HCT116 (cell line): ENCODE measurements at regions not wholly inside any gene's neighbourhood (a gene's known extent, or its start where the extent isn't known, plus 50 kb on each side); places are given as distances from the start of the nearest gene placed in this dataset.

ENCODE experiments used
- ATAC-seq: fragments of 200-7000 bp; cut with Tn5 transposase; 2 replicates; pipeline ENCODE4 v1.9.1; 2020; ENCODE audit warnings: mild to moderate bottlenecking, moderate library complexity
- BruUV-seq: library from RNA; stranded (reverse); fragments of 400-500 nt; replicated peaks from 2 replicates; lab custom pipeline; 2021; lab: Mats Ljungman, UMichigan
- CTCF ChIA-PET: fragments of 300-600 bp; sonication (Branson Sonifier 250); formaldehyde crosslinking; loops from one replicate; lab custom pipeline; 2021; ENCODE audit warnings: antibody characterized with exemption; lab: Charles Lee
- POLR2A ChIA-PET: fragments of 300-600, 350-600 bp; sonication (Branson Sonifier 250); formaldehyde crosslinking; loops from one replicate; lab custom pipeline; 2021; ENCODE audit warnings: antibody characterized with exemption; lab: Charles Lee
- RAD21 ChIA-PET, 2 experiments: fragments of 300-600 bp; sonication (Branson Sonifier 250); formaldehyde crosslinking; loops; one replicate each; lab custom pipeline; 2023; ENCODE audit warnings: low total read pairs in 2 of 2; ENCODE audit not compliant: uncharacterized antibody in 2 of 2, unreplicated experiment in 2 of 2, low non-redundant PET in 1 of 2; lab: Charles Lee
- DNase-seq: peaks from one replicate; pipeline ENCODE4 v3.0.0-alpha.2; 2010; ENCODE audit warnings: low read depth, low spot score
- H2AFZ ChIP-seq: fragments of 200-600 bp; shearing (Covaris generic), sonication (generic); 2 replicates; pipeline ENCODE4 v1.6.1; 2017; ENCODE audit warnings: low read depth, mixed run types, mixed read lengths, antibody characterized with exemption, low read length; ENCODE audit not compliant: poor library complexity, severe bottlenecking
- H3K27ac ChIP-seq: 2 replicates; pipeline ENCODE4 v1.5.1; 2012; ENCODE audit warnings: low read depth, low read length
- H3K27me3 ChIP-seq: fragments of 200-600 bp; sonication (generic); 2 replicates; pipeline ENCODE4 v1.6.1; 2016; ENCODE audit warnings: mixed run types, low read length, mixed read lengths; ENCODE audit not compliant: insufficient read depth
- H3K36me3 ChIP-seq, 2 experiments: fragments of 200-500 bp in 1 of 2; fragments of 200-600 bp in 1 of 2; sonication (Bioruptor generic) in 1 of 2; sonication (generic) in 1 of 2; 2 replicates each; pipeline versions ENCODE4 v1.5.1 to v1.6.1; 2014 to 2016; ENCODE audit warnings: low read length in 2 of 2, inconsistent platforms in 1 of 2, mixed read lengths in 1 of 2, mixed run types in 1 of 2; ENCODE audit not compliant: insufficient read depth in 2 of 2, control insufficient read depth in 1 of 2
- H3K4me1 ChIP-seq, 2 experiments: fragments of 200-600 bp in 1 of 2; sonication (generic) in 1 of 2; 2 replicates each; pipeline versions ENCODE4 v1.5.1 to v1.6.1; 2012 to 2017; ENCODE audit warnings: low read length in 2 of 2, inconsistent platforms in 1 of 2, mild to moderate bottlenecking in 1 of 2, mixed read lengths in 1 of 2, mixed run types in 1 of 2, moderate library complexity in 1 of 2; ENCODE audit not compliant: insufficient read depth in 2 of 2, control insufficient read depth in 1 of 2
- H3K4me2 ChIP-seq: fragments of 200-600 bp; sonication (generic); 2 replicates; pipeline ENCODE4 v1.6.1; 2017; ENCODE audit warnings: mixed run types, low read length, mixed read lengths
- H3K4me3 ChIP-seq, 2 experiments: fragments of 200-600 bp in 1 of 2; sonication (generic) in 1 of 2; replicated peaks in 1 of 2; 2 replicates each; pipeline ENCODE4 v1.5.1; 2011 to 2016; ENCODE audit warnings: low read length in 2 of 2, control low read depth in 1 of 2, low read depth in 1 of 2, mild to moderate bottlenecking in 1 of 2, mixed read lengths in 1 of 2, mixed run types in 1 of 2
- H3K79me2 ChIP-seq: fragments of 200-600 bp; sonication (generic); 2 replicates; pipeline ENCODE4 v1.6.1; 2017; ENCODE audit warnings: mild to moderate bottlenecking, mixed run types, low read length, moderate library complexity, mixed read lengths; ENCODE audit not compliant: insufficient read depth
- H3K9ac ChIP-seq: fragments of 200-600 bp; sonication (generic); 2 replicates; pipeline ENCODE4 v1.6.1; 2016; ENCODE audit warnings: low read length, mixed read lengths
- H3K9me2 ChIP-seq: fragments of 200-600 bp; sonication (generic), shearing (Covaris generic); 2 replicates; pipeline ENCODE4 v1.6.1; 2017; ENCODE audit warnings: mixed run types, mild to moderate bottlenecking, moderate library complexity; ENCODE audit not compliant: insufficient read depth
- H3K9me3 ChIP-seq, 2 experiments: fragments of 200-500 bp in 1 of 2; fragments of 200-600 bp in 1 of 2; sonication (Bioruptor generic) in 1 of 2; sonication (generic) in 1 of 2; 2 replicates each; pipeline ENCODE4 v1.6.1; 2014 to 2017; ENCODE audit warnings: low read length in 2 of 2, mixed read lengths in 2 of 2, inconsistent platforms in 1 of 2, low read depth in 1 of 2, mild to moderate bottlenecking in 1 of 2, mixed run types in 1 of 2, moderate library complexity in 1 of 2; ENCODE audit not compliant: control insufficient read depth in 1 of 2, insufficient read depth in 1 of 2
- H4K20me1 ChIP-seq: fragments of 200-600 bp; sonication (generic), shearing (Covaris generic); 2 replicates; pipeline ENCODE4 v1.6.1; 2017; ENCODE audit warnings: mixed run types, mild to moderate bottlenecking, moderate library complexity; ENCODE audit not compliant: insufficient read depth
- EZH2 ChIP-seq: fragments of 200-600 bp; sonication (generic); IDR thresholded peaks from 2 replicates; pipeline ENCODE4 v1.6.1; 2017; ENCODE audit warnings: antibody characterized with exemption, mixed run types
- POLR2A ChIP-seq: IDR thresholded peaks from 2 replicates; pipeline ENCODE4 v1.7.0; 2011; ENCODE audit warnings: borderline replicate concordance; ENCODE audit not compliant: insufficient read depth, insufficient read length; ENCODE audit errors: extremely low read depth
- SRF ChIP-seq: IDR thresholded peaks from 2 replicates; pipeline ENCODE4 v1.6.1; 2012; ENCODE audit warnings: low read depth
- TCF7L2 ChIP-seq: IDR thresholded peaks from 2 replicates; pipeline ENCODE4 v1.7.0; 2011; ENCODE audit warnings: borderline replicate concordance, inconsistent platforms; ENCODE audit not compliant: insufficient read depth, insufficient read length; ENCODE audit errors: extremely low read depth
- intact Hi-C: fragments of 100-400 bp; cut with micrococcal nuclease; formaldehyde crosslinking; loops from 2 replicates; pipeline ENCODE4 v1.10.0; 2022
- TF ChIP-seq, protein P1 (sequence below): IDR thresholded peaks from 2 replicates; pipeline ENCODE4 v1.6.1; 2011; ENCODE audit warnings: mild to moderate bottlenecking, low read length, moderate library complexity; ENCODE audit not compliant: insufficient replicate concordance; ENCODE audit errors: extremely low read depth
- TF ChIP-seq, protein P2 (sequence below): IDR thresholded peaks from 2 replicates; pipeline ENCODE4 v1.6.1; 2012; ENCODE audit warnings: low read depth

DNA sequence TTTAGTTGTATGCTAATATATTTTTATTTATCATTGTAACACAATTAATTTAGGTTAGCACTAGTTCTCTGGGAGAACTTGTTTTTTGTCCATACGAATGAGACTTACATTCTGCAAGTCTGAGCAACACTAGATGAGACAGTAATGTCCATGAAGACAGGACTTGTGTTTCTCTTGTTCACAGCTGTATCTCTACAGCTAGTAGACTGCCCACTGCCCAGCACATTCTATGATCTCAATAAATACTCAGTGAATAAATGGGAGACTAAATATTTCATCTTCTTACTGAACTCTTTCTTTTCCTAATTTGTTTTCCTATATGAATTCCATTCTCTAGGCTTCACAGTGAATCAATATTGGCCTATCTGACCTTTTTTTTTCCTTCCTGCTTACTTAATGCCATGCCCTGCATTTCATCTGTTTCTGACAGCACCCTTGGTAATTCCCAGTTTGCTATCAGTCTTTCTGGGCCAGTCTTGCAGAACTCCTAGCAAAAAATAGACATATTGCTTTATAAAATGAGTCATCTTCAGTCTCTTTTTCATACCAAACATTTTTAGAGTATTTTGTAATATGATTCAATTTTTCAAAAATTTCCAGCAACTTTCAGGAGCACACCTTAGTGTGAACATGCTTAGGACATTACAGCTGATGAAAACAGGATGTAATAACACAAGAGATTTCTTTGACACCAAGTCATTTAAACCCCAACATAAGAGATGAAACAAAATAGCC lies 185.5 kb upstream of the ATP2B1 start:
- ChIA-PET POLR2A (interaction anchor here (0.5 kb wide), 1 partner anchor 86 kb away, joined by 3 read pairs; no protein-coding TSS in a partner anchor), CTCF (no interaction called here), RAD21 (no interaction called here)
- H3K4me2 ChIP-seq, result no peak overlapping the region
- H3K9me2 ChIP-seq, result 0 out of 2 replicates have a peak, but pooled peaks cover 6% of the 10 kb centered on the region
- H2AFZ ChIP-seq, result no peak overlapping the region
- intact Hi-C loops, result no loop called here
- no peaks in the 10 kb centered on the region for H3K79me2 ChIP-seq
- H3K9ac ChIP-seq, result no peak overlapping the region
- no peak overlapping the region for H3K27ac ChIP-seq
- H3K4me1 ChIP-seq, result peaks cover 0 to 7% of the 10 kb centered on the region in 2 experiments; a peak in 1 of 4 replicates
- no peaks in the 10 kb centered on the region for H3K9me3 ChIP-seq
- BruUV-seq, result no TSS peak
- no peaks in the 10 kb centered on the region for H3K27me3 ChIP-seq
- H3K36me3 ChIP-seq, result no peaks in the 10 kb centered on the region
- H3K4me3 ChIP-seq, result no peak overlapping the region
- TF ChIP-seq, protein P1, sequence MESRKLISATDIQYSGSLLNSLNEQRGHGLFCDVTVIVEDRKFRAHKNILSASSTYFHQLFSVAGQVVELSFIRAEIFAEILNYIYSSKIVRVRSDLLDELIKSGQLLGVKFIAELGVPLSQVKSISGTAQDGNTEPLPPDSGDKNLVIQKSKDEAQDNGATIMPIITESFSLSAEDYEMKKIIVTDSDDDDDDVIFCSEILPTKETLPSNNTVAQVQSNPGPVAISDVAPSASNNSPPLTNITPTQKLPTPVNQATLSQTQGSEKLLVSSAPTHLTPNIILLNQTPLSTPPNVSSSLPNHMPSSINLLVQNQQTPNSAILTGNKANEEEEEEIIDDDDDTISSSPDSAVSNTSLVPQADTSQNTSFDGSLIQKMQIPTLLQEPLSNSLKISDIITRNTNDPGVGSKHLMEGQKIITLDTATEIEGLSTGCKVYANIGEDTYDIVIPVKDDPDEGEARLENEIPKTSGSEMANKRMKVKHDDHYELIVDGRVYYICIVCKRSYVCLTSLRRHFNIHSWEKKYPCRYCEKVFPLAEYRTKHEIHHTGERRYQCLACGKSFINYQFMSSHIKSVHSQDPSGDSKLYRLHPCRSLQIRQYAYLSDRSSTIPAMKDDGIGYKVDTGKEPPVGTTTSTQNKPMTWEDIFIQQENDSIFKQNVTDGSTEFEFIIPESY, result no peak
- no peak for TF ChIP-seq EZH2
- TF ChIP-seq POLR2A, result no peak
- TF ChIP-seq, protein P2, sequence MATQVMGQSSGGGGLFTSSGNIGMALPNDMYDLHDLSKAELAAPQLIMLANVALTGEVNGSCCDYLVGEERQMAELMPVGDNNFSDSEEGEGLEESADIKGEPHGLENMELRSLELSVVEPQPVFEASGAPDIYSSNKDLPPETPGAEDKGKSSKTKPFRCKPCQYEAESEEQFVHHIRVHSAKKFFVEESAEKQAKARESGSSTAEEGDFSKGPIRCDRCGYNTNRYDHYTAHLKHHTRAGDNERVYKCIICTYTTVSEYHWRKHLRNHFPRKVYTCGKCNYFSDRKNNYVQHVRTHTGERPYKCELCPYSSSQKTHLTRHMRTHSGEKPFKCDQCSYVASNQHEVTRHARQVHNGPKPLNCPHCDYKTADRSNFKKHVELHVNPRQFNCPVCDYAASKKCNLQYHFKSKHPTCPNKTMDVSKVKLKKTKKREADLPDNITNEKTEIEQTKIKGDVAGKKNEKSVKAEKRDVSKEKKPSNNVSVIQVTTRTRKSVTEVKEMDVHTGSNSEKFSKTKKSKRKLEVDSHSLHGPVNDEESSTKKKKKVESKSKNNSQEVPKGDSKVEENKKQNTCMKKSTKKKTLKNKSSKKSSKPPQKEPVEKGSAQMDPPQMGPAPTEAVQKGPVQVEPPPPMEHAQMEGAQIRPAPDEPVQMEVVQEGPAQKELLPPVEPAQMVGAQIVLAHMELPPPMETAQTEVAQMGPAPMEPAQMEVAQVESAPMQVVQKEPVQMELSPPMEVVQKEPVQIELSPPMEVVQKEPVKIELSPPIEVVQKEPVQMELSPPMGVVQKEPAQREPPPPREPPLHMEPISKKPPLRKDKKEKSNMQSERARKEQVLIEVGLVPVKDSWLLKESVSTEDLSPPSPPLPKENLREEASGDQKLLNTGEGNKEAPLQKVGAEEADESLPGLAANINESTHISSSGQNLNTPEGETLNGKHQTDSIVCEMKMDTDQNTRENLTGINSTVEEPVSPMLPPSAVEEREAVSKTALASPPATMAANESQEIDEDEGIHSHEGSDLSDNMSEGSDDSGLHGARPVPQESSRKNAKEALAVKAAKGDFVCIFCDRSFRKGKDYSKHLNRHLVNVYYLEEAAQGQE, result no peak
- TF ChIP-seq TCF7L2, result no peak
- TF ChIP-seq SRF, result no peak
- DNase-seq, result no peak
- no peaks in the 10 kb centered on the region for H4K20me1 ChIP-seq
- no peak for ATAC-seq
